A673 (cell line): ENCODE measurements at regions not wholly inside any gene's neighbourhood (a gene's known extent, or its start where the extent isn't known, plus 50 kb on each side); places are given as distances from the start of the nearest gene placed in this dataset.

Experiments
- CTCF ChIP-seq: fragments of 300-800, 200-600 bp; sonication (generic); conservative IDR thresholded peaks from 2 replicates; pipeline ENCODE4 v1.5.1; 2017; ENCODE audit warnings: low read depth, mild to moderate bottlenecking, antibody characterized with exemption, low read length, moderate library complexity, mixed read lengths
- EZH2 ChIP-seq: fragments of 200-600 bp; sonication (generic); IDR thresholded peaks from 2 replicates; pipeline ENCODE4 v1.6.1; 2017; ENCODE audit warnings: borderline replicate concordance, low read depth, mild to moderate bottlenecking, mixed read lengths, antibody characterized with exemption, low read length; ENCODE audit not compliant: poor library complexity, severe bottlenecking

GRCh38 chr16:86365513-86366273 is 144.6 kb upstream of the FOXF1 start:
- TF ChIP-seq CTCF (no peak), EZH2 (no peak)
